GM12878 (cell line): ENCODE measurements at regions not wholly inside any gene's neighbourhood (a gene's known extent, or its start where the extent isn't known, plus 50 kb on each side); places are given as distances from the start of the nearest gene placed in this dataset.

Experiments used
- CHD4 ChIP-seq: fragments of 200-600 bp; sonication (generic); IDR thresholded peaks from 2 replicates; pipeline ENCODE4 v1.6.1; 2016; ENCODE audit warnings: mild to moderate bottlenecking
- ETV6 ChIP-seq, 2 experiments: fragments of 450-650 bp in 1 of 2; IDR thresholded peaks in 1 of 2; conservative IDR thresholded peaks in 1 of 2; 2 replicates each; pipeline ENCODE4 v1.6.1; 2014; ENCODE audit warnings: antibody characterized with exemption in 1 of 2, borderline replicate concordance in 1 of 2, low read depth in 1 of 2, mild to moderate bottlenecking in 1 of 2, moderate library complexity in 1 of 2
- EZH2 ChIP-seq: IDR thresholded peaks from 2 replicates; pipeline ENCODE4 v1.6.1; 2012; ENCODE audit warnings: low read depth, mild to moderate bottlenecking, control low read depth, inconsistent platforms, low read length, borderline replicate concordance; ENCODE audit not compliant: control insufficient read depth
- GABPA ChIP-seq: IDR thresholded peaks from 2 replicates; pipeline ENCODE4 v1.6.1; 2014; ENCODE audit warnings: antibody characterized with exemption, low read depth, mild to moderate bottlenecking, inconsistent platforms
- MXI1 ChIP-seq: fragments of 150-350 bp; IDR thresholded peaks from 2 replicates; pipeline ENCODE4 v1.6.1; 2011; ENCODE audit warnings: low read depth, mild to moderate bottlenecking, inconsistent platforms, low read length, improper control_type of control experiment
- POLR2AphosphoS5 ChIP-seq: IDR thresholded peaks from 2 replicates; pipeline ENCODE4 v1.6.1; 2011; ENCODE audit warnings: mild to moderate bottlenecking, low read length, inconsistent platforms
- RFX5 ChIP-seq: IDR thresholded peaks from 2 replicates; pipeline ENCODE4 v1.6.1; 2011; ENCODE audit warnings: low read depth, low read length, improper control_type of control experiment
- SREBF2 ChIP-seq: IDR thresholded peaks from 2 replicates; pipeline ENCODE4 v1.6.1; 2012; ENCODE audit warnings: mild to moderate bottlenecking, low read length
- SUZ12 ChIP-seq: fragments of 200-600 bp; sonication (generic); IDR thresholded peaks from one replicate; pipeline ENCODE4 v1.6.1; 2018; ENCODE audit warnings: antibody characterized with exemption, mild to moderate bottlenecking; ENCODE audit not compliant: unreplicated experiment
- TBL1XR1 ChIP-seq: IDR thresholded peaks from 2 replicates; pipeline ENCODE4 v1.6.1; 2012; ENCODE audit warnings: low read depth, low read length, improper control_type of control experiment
- TF ChIP-seq, protein P1 (sequence below), 3 experiments: IDR thresholded peaks in 2 of 3; conservative IDR thresholded peaks in 1 of 3; 2 replicates each; pipeline ENCODE4 v1.5.1; 2011; ENCODE audit warnings: low read depth in 3 of 3, low read length in 3 of 3, mild to moderate bottlenecking in 3 of 3, control low read depth in 2 of 3, moderate library complexity in 2 of 3, inconsistent platforms in 1 of 3, mixed read lengths in 1 of 3; ENCODE audit not compliant: control insufficient read depth in 2 of 3, insufficient read depth in 1 of 3; ENCODE audit errors: extremely low read depth in 1 of 3
- TF ChIP-seq, protein P2 (sequence below): fragments of 150-350 bp; IDR thresholded peaks from 2 replicates; pipeline ENCODE4 v1.6.1; 2016; ENCODE audit warnings: low read depth, low read length

DNA sequence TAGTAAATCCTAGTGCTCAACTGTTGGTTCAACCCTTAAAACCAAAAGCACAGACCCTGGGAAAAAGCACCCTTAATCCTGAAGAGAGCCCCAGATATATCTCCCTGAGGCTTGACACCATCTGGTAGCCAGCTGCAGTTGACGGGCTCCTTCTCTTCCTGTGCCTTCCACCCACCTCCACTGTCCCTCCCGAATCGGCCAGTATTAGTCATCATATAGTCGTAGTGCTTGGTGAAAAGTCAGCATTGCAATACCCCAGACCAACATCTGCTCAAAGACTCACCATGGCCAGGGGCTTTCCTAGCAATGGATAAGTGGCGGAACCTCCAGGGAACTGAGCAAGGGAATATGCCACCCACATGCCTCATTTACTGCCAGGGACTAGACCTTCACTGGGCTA, 125.6 kb upstream of the CRBN start:
- no peak for TF ChIP-seq MXI1
- no peak for TF ChIP-seq CHD4
- no peak for TF ChIP-seq RFX5
- TF ChIP-seq, protein P1, sequence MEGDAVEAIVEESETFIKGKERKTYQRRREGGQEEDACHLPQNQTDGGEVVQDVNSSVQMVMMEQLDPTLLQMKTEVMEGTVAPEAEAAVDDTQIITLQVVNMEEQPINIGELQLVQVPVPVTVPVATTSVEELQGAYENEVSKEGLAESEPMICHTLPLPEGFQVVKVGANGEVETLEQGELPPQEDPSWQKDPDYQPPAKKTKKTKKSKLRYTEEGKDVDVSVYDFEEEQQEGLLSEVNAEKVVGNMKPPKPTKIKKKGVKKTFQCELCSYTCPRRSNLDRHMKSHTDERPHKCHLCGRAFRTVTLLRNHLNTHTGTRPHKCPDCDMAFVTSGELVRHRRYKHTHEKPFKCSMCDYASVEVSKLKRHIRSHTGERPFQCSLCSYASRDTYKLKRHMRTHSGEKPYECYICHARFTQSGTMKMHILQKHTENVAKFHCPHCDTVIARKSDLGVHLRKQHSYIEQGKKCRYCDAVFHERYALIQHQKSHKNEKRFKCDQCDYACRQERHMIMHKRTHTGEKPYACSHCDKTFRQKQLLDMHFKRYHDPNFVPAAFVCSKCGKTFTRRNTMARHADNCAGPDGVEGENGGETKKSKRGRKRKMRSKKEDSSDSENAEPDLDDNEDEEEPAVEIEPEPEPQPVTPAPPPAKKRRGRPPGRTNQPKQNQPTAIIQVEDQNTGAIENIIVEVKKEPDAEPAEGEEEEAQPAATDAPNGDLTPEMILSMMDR (IDR thresholded peaks at IDR 0.05 in 2 of 3, conservative IDR thresholded peaks at IDR 0.05 in 1 of 3; ENCODE audit: control insufficient read depth in 2 of 3, extremely low read depth in 1 of 3, insufficient read depth in 1 of 3, low read depth in 3 of 3, low read length in 3 of 3): no peak
- TF ChIP-seq EZH2: no peak
- TF ChIP-seq, protein P2, sequence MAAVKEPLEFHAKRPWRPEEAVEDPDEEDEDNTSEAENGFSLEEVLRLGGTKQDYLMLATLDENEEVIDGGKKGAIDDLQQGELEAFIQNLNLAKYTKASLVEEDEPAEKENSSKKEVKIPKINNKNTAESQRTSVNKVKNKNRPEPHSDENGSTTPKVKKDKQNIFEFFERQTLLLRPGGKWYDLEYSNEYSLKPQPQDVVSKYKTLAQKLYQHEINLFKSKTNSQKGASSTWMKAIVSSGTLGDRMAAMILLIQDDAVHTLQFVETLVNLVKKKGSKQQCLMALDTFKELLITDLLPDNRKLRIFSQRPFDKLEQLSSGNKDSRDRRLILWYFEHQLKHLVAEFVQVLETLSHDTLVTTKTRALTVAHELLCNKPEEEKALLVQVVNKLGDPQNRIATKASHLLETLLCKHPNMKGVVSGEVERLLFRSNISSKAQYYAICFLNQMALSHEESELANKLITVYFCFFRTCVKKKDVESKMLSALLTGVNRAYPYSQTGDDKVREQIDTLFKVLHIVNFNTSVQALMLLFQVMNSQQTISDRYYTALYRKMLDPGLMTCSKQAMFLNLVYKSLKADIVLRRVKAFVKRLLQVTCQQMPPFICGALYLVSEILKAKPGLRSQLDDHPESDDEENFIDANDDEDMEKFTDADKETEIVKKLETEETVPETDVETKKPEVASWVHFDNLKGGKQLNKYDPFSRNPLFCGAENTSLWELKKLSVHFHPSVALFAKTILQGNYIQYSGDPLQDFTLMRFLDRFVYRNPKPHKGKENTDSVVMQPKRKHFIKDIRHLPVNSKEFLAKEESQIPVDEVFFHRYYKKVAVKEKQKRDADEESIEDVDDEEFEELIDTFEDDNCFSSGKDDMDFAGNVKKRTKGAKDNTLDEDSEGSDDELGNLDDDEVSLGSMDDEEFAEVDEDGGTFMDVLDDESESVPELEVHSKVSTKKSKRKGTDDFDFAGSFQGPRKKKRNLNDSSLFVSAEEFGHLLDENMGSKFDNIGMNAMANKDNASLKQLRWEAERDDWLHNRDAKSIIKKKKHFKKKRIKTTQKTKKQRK: no peak
- TF ChIP-seq TBL1XR1: no peak
- no peak for TF ChIP-seq GABPA
- no peak for TF ChIP-seq POLR2AphosphoS5
- no peak for TF ChIP-seq ETV6 (conservative IDR thresholded peaks at IDR 0.05 in 1 of 2, IDR thresholded peaks at IDR 0.05 in 1 of 2; ENCODE audit: borderline replicate concordance in 1 of 2, low read depth in 1 of 2)
- TF ChIP-seq SUZ12: no peak
- TF ChIP-seq SREBF2: no peak
